ENCODE measurements at regions not wholly inside any gene's neighbourhood (a gene's known extent, or its start where the extent isn't known, plus 50 kb on each side); places are given as distances from the start of the nearest gene placed in this dataset.
"Not testable (repeated sequence)": the region's sequence is repeated elsewhere in the genome, so short reads cannot be mapped to it uniquely, and the experiment has no call there.

- no peak for DNase-seq (ENCODE audit: low spot score)
- intact Hi-C loops (cut with DNase I) = no loop called here
Measured at GRCh38 chr4:171432536-171432935, 380.7 kb upstream of the GALNTL6 start.

GRCh38 chr4:171430495-171430894 lies 382.7 kb upstream of the GALNTL6 start:
- no peak for DNase-seq (ENCODE audit: low spot score)
- intact Hi-C loops (cut with DNase I) = no loop called here

- intact Hi-C loops (cut with DNase I) = no loop called here
Measured at GRCh38 chr4:171397175-171397574, 416.0 kb upstream of the GALNTL6 start.

GRCh38 chr4:171390626-171391025 lies 422.6 kb upstream of the GALNTL6 start:
- no peak for DNase-seq (ENCODE audit: low spot score)
- intact Hi-C loops (cut with DNase I) = no loop called here

More at GRCh38 chr4:171397175-171397574, 416.0 kb upstream of the GALNTL6 start:
- no peak for DNase-seq (ENCODE audit: low spot score)

- intact Hi-C loops (cut with DNase I) = no loop called here
- DNase-seq (ENCODE audit: low spot score) = no peak
Measured at GRCh38 chr4:171378323-171378722, 434.9 kb upstream of the GALNTL6 start.

- intact Hi-C loops (cut with DNase I) = no loop called here
- DNase-seq (ENCODE audit: low spot score) = no peak
Measured at GRCh38 chr4:171376724-171377123, 436.5 kb upstream of the GALNTL6 start.

GRCh38 chr4:171353535-171353934 lies 459.7 kb upstream of the GALNTL6 start:
- no peak for DNase-seq (ENCODE audit: low spot score)
- intact Hi-C loops (cut with DNase I) = no loop called here

GRCh38 chr4:171348090-171348489 lies 465.1 kb upstream of the GALNTL6 start:
- intact Hi-C loops (cut with DNase I) = no loop called here

GRCh38 chr4:171342646-171343045 lies 470.6 kb upstream of the GALNTL6 start:
- intact Hi-C loops (cut with DNase I) = no loop called here
- no peak for DNase-seq (ENCODE audit: low spot score)

More at GRCh38 chr4:171348090-171348489, 465.1 kb upstream of the GALNTL6 start:
- no peak for DNase-seq (ENCODE audit: low spot score)

GRCh38 chr4:171340258-171340657 lies 472.9 kb upstream of the GALNTL6 start:
- no peak for DNase-seq (ENCODE audit: low spot score)
- intact Hi-C loops (cut with DNase I) = no loop called here

GRCh38 chr4:171334549-171334948 lies 478.7 kb upstream of the GALNTL6 start:
- intact Hi-C loops (cut with DNase I) = no loop called here
- no peak for DNase-seq (ENCODE audit: low spot score)

- no peak for DNase-seq (ENCODE audit: low spot score)
- intact Hi-C loops (cut with DNase I) = no loop called here
Measured at GRCh38 chr4:171308661-171309060, 504.5 kb upstream of the GALNTL6 start.

GRCh38 chr4:171298048-171298718 lies 515.0 kb upstream of the GALNTL6 start:
- intact Hi-C loops (cut with DNase I) = loop anchor here in 1 of 2 donors (5.0 kb wide), 1 partner anchor 116 kb away; no protein-coding TSS in a partner anchor
- DNase-seq (ENCODE audit: low spot score) = not testable (repeated sequence)

GRCh38 chr4:171288816-171289432 lies 524.3 kb upstream of the GALNTL6 start:
- intact Hi-C loops (cut with DNase I) = no loop called here

GRCh38 chr4:171281359-171281758 lies 531.8 kb upstream of the GALNTL6 start:
- intact Hi-C loops (cut with DNase I) = no loop called here
- DNase-seq (ENCODE audit: low spot score) = no peak

More at GRCh38 chr4:171288816-171289432, 524.3 kb upstream of the GALNTL6 start:
- DNase-seq (ENCODE audit: low spot score) = no peak

- DNase-seq (ENCODE audit: low spot score) = no peak
- intact Hi-C loops (cut with DNase I) = loop anchor here in 1 of 2 donors (5.0 kb wide), 1 partner anchor 1308 kb away; no protein-coding TSS in a partner anchor
Measured at GRCh38 chr4:171279131-171279530, 534.1 kb upstream of the GALNTL6 start.

GRCh38 chr4:171266671-171267070 lies 546.5 kb upstream of the GALNTL6 start:
- no peak for DNase-seq (ENCODE audit: low spot score)
- intact Hi-C loops (cut with DNase I) = no loop called here

- DNase-seq (ENCODE audit: low spot score) = no peak
- intact Hi-C loops (cut with DNase I) = no loop called here
Measured at GRCh38 chr4:171265190-171265818, 547.9 kb upstream of the GALNTL6 start.

- no peak for DNase-seq (ENCODE audit: low spot score)
- intact Hi-C loops (cut with DNase I) = no loop called here
Measured at GRCh38 chr4:171256223-171256622, 557.0 kb upstream of the GALNTL6 start.

GRCh38 chr4:171246948-171247347 lies 566.3 kb upstream of the GALNTL6 start:
- no peak for DNase-seq (ENCODE audit: low spot score)
- intact Hi-C loops (cut with DNase I) = no loop called here

Measured in posterior vena cava (tissue), 2 donors.